Testis (tissue), 2 donors: ENCODE measurements at regions not wholly inside any gene's neighbourhood (a gene's known extent, or its start where the extent isn't known, plus 50 kb on each side); places are given as distances from the start of the nearest gene placed in this dataset.

Experiments used
- CTCF ChIP-seq, 3 experiments: fragments of 450-650 bp in 2 of 3; fragments of 200-600 bp in 1 of 3; sonication (generic) in 1 of 3; IDR thresholded peaks; one replicate each; pipeline ENCODE4 v1.5.1; 2016 to 2019; ENCODE audit warnings: antibody characterized with exemption in 3 of 3, mild to moderate bottlenecking in 2 of 3, moderate library complexity in 1 of 3
- POLR2A ChIP-seq: fragments of 450-650 bp; IDR thresholded peaks from one replicate; pipeline ENCODE4 v1.6.1; 2017; ENCODE audit warnings: antibody characterized with exemption, mild to moderate bottlenecking, moderate library complexity

DNA sequence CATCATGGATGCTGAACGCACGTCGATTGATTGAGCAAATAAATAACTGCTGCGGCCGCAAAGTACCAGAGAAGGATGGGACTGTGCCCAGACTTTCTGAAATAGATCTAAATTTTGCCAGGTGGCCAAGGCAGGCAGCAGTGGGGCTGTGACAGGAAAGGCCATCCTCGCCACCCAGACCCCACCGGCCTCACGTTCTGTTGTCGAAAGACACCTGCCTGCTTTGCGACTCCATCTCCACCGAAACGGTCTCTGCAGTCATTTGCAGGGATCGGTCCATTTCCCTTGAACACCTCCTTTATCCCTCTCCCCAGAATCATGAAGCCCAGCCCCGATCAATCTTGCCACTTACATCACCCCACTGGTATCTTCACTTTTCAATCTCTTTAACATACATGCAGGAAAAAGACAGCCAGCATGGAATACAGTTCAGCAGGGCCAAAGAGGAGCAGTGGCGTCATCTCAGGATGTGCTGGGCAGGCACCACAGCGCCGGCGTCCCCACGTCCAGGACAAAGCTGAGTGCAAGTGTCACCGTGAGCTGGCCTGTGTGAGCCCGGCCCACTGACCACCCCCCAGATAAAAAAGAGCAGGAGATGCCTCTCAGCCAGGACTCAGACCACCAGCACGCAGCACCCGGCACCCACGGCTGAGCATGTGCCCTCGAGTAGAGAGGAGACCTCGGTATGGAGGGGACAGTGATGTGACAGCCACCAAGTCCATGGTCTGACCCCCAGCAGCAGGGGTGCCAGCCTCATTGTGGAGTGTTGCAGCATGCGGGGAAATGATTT is 610.3 kb downstream of the TBC1D22A start:
- TF ChIP-seq CTCF (IDR thresholded peaks at IDR 0.05) (no peak), POLR2A (no peak)
